Suprapubic skin (tissue), 4 donors: ENCODE measurements at regions not wholly inside any gene's neighbourhood (a gene's known extent, or its start where the extent isn't known, plus 50 kb on each side); places are given as distances from the start of the nearest gene placed in this dataset.
A peak's percentile ranks its signal among the peaks of the same experiment; 100 is the strongest.

Experiments
- DNase-seq, 2 donors: peaks; one replicate each; pipeline ENCODE4 v3.0.0-alpha.2; 2019; ENCODE audit warnings: low spot score in 2 of 2
- H3K27ac ChIP-seq: fragments of 200-600 bp; sonication (generic); one replicate; pipeline ENCODE4 v1.5.1; 2019
- H3K27me3 ChIP-seq: fragments of 200-600 bp; sonication (generic); one replicate; pipeline ENCODE4 v1.5.1; 2019
- H3K36me3 ChIP-seq: fragments of 200-600 bp; sonication (generic); one replicate; pipeline ENCODE4 v1.5.1; 2019
- H3K4me1 ChIP-seq: fragments of 200-600 bp; sonication (generic); one replicate; pipeline ENCODE4 v1.5.1; 2019
- H3K4me3 ChIP-seq: fragments of 200-600 bp; sonication (generic); one replicate; pipeline ENCODE4 v1.5.1; 2019; ENCODE audit warnings: mild to moderate bottlenecking
- H3K9me3 ChIP-seq: fragments of 200-600 bp; sonication (generic); one replicate; pipeline ENCODE4 v1.5.1; 2019
- CTCF ChIP-seq, 2 donors: fragments of 200-600 bp in 1 of 2; fragments of 450-650 bp in 1 of 2; sonication (generic) in 1 of 2; IDR thresholded peaks; one replicate each; pipeline ENCODE4 v1.5.1; 2016 to 2019; ENCODE audit warnings: antibody characterized with exemption in 2 of 2, mild to moderate bottlenecking in 1 of 2, moderate library complexity in 1 of 2
- EP300 ChIP-seq: sonication (generic); formaldehyde crosslinking; IDR thresholded peaks from one replicate; pipeline ENCODE4 v1.6.1; 2017; ENCODE audit warnings: antibody characterized with exemption
- POLR2A ChIP-seq, 2 donors: fragments of 450-650 bp; IDR thresholded peaks; one replicate each; pipeline ENCODE4 v1.6.1; 2017; ENCODE audit warnings: antibody characterized with exemption in 2 of 2, mild to moderate bottlenecking in 2 of 2, moderate library complexity in 2 of 2
- POLR2AphosphoS5 ChIP-seq, 3 donors: sonication (generic); formaldehyde crosslinking; IDR thresholded peaks; one replicate each; pipeline ENCODE4 v1.6.1; 2017; ENCODE audit warnings: antibody characterized with exemption in 3 of 3
- WGBS: methylation state at CpG from one replicate; pipeline ENCODE4 v1.1.5; 2018; 5-methylcytosine and 5-hydroxymethylcytosine counted together

GRCh38 chr22:22171357-22172218 lies 73.0 kb upstream of the VPREB1 start:
- Histone ChIP-seq H3K9me3 (no peaks in the 10 kb centered on the region), H3K4me3 (no peak overlapping the region), H3K4me1 (peaks cover 3% of the 10 kb centered on the region), H3K27ac (no peak overlapping the region), H3K27me3 (peaks cover 25% of the 10 kb centered on the region), H3K36me3 (no peaks in the 10 kb centered on the region)
- no peak for DNase-seq
- 45% methylated on average over 6 of the region's 6 CpGs for WGBS
- TF ChIP-seq CTCF (IDR thresholded peaks at IDR 0.05) = peak in 1 of 2 donors; percentile 21
- TF ChIP-seq EP300 = no peak

- no peak overlapping the region for H3K4me3 ChIP-seq
- H3K27ac ChIP-seq = no peak overlapping the region
- H3K9me3 ChIP-seq = no peaks in the 10 kb centered on the region
- WGBS = 46% methylated on average over 1 of the region's 1 CpG
- peaks cover 32% of the 10 kb centered on the region for H3K27me3 ChIP-seq
- no peaks in the 10 kb centered on the region for H3K36me3 ChIP-seq
- no peak for DNase-seq
- peaks cover 3% of the 10 kb centered on the region for H3K4me1 ChIP-seq
- TF ChIP-seq POLR2A (IDR thresholded peaks at IDR 0.05) = no peak
Measured at GRCh38 chr22:22169923-22170322, 74.7 kb upstream of the VPREB1 start.

- Histone ChIP-seq H3K27me3 (peaks cover 39% of the 10 kb centered on the region), H3K27ac (no peak overlapping the region), H3K4me3 (no peak overlapping the region), H3K4me1 (peaks cover 3% of the 10 kb centered on the region), H3K36me3 (no peaks in the 10 kb centered on the region), H3K9me3 (no peaks in the 10 kb centered on the region)
- DNase-seq = no peak
- WGBS = 60% methylated on average over 9 of the region's 9 CpGs
- TF ChIP-seq POLR2AphosphoS5 (IDR thresholded peaks at IDR 0.05) (no peak), EP300 (no peak), POLR2A (IDR thresholded peaks at IDR 0.05) (no peak), CTCF (IDR thresholded peaks at IDR 0.05) (no peak)
Measured at GRCh38 chr22:22168941-22169867, 75.4 kb upstream of the VPREB1 start.

- DNase-seq = no peak
- Histone ChIP-seq H3K36me3 (no peaks in the 10 kb centered on the region), H3K27ac (no peak overlapping the region), H3K4me1 (peaks cover 3% of the 10 kb centered on the region), H3K9me3 (no peaks in the 10 kb centered on the region), H3K4me3 (peak overlapping the region; percentile 18), H3K27me3 (peaks cover 48% of the 10 kb centered on the region)
- 35% methylated on average over 7 of the region's 7 CpGs for WGBS
- no peak for TF ChIP-seq EP300
Measured at GRCh38 chr22:22168190-22168940, 76.2 kb upstream of the VPREB1 start.

GRCh38 chr22:22167791-22168189 lies 76.8 kb upstream of the VPREB1 start:
- no peaks in the 10 kb centered on the region for H3K36me3 ChIP-seq
- TF ChIP-seq EP300 (no peak), POLR2AphosphoS5 (IDR thresholded peaks at IDR 0.05) (no peak), POLR2A (IDR thresholded peaks at IDR 0.05) (no peak), CTCF (IDR thresholded peaks at IDR 0.05) (no peak)
- 53% methylated on average over 2 of the region's 2 CpGs for WGBS
- H3K9me3 ChIP-seq = no peaks in the 10 kb centered on the region
- no peak overlapping the region for H3K27ac ChIP-seq
- DNase-seq = no peak
- H3K4me1 ChIP-seq = peaks cover 3% of the 10 kb centered on the region
- peaks cover 52% of the 10 kb centered on the region for H3K27me3 ChIP-seq
- H3K4me3 ChIP-seq = no peak overlapping the region
